ENCODE measurements at regions not wholly inside any gene's neighbourhood (a gene's known extent, or its start where the extent isn't known, plus 50 kb on each side); places are given as distances from the start of the nearest gene placed in this dataset.

DNA sequence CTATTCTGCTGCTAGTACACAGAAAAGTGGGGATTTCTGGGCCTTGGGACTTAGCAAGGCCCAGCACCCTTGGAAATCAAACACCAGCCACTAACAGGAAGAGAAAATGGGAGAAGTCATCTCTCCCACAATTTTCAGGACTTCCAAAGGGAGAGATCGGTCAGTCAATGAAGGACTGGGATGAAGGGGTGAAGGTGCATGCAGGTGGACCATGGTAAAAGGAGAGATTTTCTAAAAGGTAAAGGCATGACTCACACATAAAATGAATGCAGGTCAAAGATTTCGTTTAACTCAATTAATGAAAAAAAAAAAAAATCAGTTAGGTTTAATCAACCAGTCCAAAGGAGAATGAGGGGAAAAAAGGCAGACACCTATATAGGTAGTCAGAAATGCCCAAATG lies 176.4 kb upstream of the PROK2 start:
- TF ChIP-seq CTCF (IDR thresholded peaks at IDR 0.05) (no peak), ZFX (IDR thresholded peaks at IDR 0.05; ENCODE audit: borderline replicate concordance) (no peak)
